Suprapubic skin (tissue), 4 donors: ENCODE measurements at regions not wholly inside any gene's neighbourhood (a gene's known extent, or its start where the extent isn't known, plus 50 kb on each side); places are given as distances from the start of the nearest gene placed in this dataset.
"Not testable (repeated sequence)": the region's sequence is repeated elsewhere in the genome, so short reads cannot be mapped to it uniquely, and the experiment has no call there.

ENCODE experiments used
- DNase-seq, 2 donors: peaks; one replicate each; pipeline ENCODE4 v3.0.0-alpha.2; 2019; ENCODE audit warnings: low spot score in 2 of 2
- H3K27ac ChIP-seq: fragments of 200-600 bp; sonication (generic); one replicate; pipeline ENCODE4 v1.5.1; 2019
- H3K27me3 ChIP-seq: fragments of 200-600 bp; sonication (generic); one replicate; pipeline ENCODE4 v1.5.1; 2019
- H3K36me3 ChIP-seq: fragments of 200-600 bp; sonication (generic); one replicate; pipeline ENCODE4 v1.5.1; 2019
- H3K4me1 ChIP-seq: fragments of 200-600 bp; sonication (generic); one replicate; pipeline ENCODE4 v1.5.1; 2019
- H3K4me3 ChIP-seq: fragments of 200-600 bp; sonication (generic); one replicate; pipeline ENCODE4 v1.5.1; 2019; ENCODE audit warnings: mild to moderate bottlenecking
- H3K9me3 ChIP-seq: fragments of 200-600 bp; sonication (generic); one replicate; pipeline ENCODE4 v1.5.1; 2019
- EP300 ChIP-seq: sonication (generic); formaldehyde crosslinking; IDR thresholded peaks from one replicate; pipeline ENCODE4 v1.6.1; 2017; ENCODE audit warnings: antibody characterized with exemption
- POLR2A ChIP-seq, 2 donors: fragments of 450-650 bp; IDR thresholded peaks; one replicate each; pipeline ENCODE4 v1.6.1; 2017; ENCODE audit warnings: antibody characterized with exemption in 2 of 2, mild to moderate bottlenecking in 2 of 2, moderate library complexity in 2 of 2
- POLR2AphosphoS5 ChIP-seq, 3 donors: sonication (generic); formaldehyde crosslinking; IDR thresholded peaks; one replicate each; pipeline ENCODE4 v1.6.1; 2017; ENCODE audit warnings: antibody characterized with exemption in 3 of 3
- WGBS: methylation state at CpG from one replicate; pipeline ENCODE4 v1.1.5; 2018; 5-methylcytosine and 5-hydroxymethylcytosine counted together
- TF ChIP-seq, protein P1 (sequence below), 2 donors: fragments of 200-600 bp in 1 of 2; fragments of 450-650 bp in 1 of 2; sonication (generic) in 1 of 2; IDR thresholded peaks; one replicate each; pipeline ENCODE4 v1.5.1; 2016 to 2019; ENCODE audit warnings: antibody characterized with exemption in 2 of 2, mild to moderate bottlenecking in 1 of 2, moderate library complexity in 1 of 2

GRCh38 chr18:65202091-65202490, 548.7 kb upstream of the CDH7 start:
- no peak for TF ChIP-seq POLR2AphosphoS5 (IDR thresholded peaks at IDR 0.05)
- TF ChIP-seq POLR2A (IDR thresholded peaks at IDR 0.05), result no peak
- TF ChIP-seq EP300, result no peak
- TF ChIP-seq, protein P1, sequence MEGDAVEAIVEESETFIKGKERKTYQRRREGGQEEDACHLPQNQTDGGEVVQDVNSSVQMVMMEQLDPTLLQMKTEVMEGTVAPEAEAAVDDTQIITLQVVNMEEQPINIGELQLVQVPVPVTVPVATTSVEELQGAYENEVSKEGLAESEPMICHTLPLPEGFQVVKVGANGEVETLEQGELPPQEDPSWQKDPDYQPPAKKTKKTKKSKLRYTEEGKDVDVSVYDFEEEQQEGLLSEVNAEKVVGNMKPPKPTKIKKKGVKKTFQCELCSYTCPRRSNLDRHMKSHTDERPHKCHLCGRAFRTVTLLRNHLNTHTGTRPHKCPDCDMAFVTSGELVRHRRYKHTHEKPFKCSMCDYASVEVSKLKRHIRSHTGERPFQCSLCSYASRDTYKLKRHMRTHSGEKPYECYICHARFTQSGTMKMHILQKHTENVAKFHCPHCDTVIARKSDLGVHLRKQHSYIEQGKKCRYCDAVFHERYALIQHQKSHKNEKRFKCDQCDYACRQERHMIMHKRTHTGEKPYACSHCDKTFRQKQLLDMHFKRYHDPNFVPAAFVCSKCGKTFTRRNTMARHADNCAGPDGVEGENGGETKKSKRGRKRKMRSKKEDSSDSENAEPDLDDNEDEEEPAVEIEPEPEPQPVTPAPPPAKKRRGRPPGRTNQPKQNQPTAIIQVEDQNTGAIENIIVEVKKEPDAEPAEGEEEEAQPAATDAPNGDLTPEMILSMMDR (IDR thresholded peaks at IDR 0.05), result no peak
- WGBS, result 90% methylated on average over 4 of the region's 4 CpGs

DNA sequence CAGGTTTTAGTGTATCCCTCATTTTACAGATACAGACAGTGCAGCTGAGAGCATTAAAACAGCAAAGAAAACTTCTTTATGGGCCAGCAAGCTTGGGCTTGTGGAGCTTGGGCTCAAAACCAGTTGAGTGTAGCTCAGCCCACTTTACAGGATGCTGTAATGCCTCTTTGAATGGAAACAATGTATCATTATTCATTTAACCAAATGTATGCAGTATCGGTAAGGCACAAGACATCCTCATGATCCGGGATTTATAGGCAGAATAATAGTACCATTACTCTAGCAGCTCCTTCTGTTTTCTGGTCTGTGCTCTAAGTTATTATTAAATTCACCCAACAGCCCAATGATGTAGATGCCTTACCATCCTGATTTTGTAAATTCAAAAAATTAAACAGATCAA, 575.1 kb upstream of the CDH7 start:
- Histone ChIP-seq H3K36me3 (no peaks in the 10 kb centered on the region), H3K4me3 (no peak overlapping the region), H3K27ac (no peak overlapping the region), H3K4me1 (no peaks in the 10 kb centered on the region), H3K27me3 (no peaks in the 10 kb centered on the region), H3K9me3 (peaks cover 5% of the 10 kb centered on the region)
- no peak for TF ChIP-seq POLR2AphosphoS5 (IDR thresholded peaks at IDR 0.05)
- TF ChIP-seq POLR2A (IDR thresholded peaks at IDR 0.05), result no peak
- TF ChIP-seq, protein P1 (IDR thresholded peaks at IDR 0.05), result no peak
- TF ChIP-seq EP300, result no peak
- no peak for DNase-seq
- WGBS, result 76% methylated on average over 2 of the region's 2 CpGs

More at GRCh38 chr18:65202091-65202490, 548.7 kb upstream of the CDH7 start:
- no peak overlapping the region for H3K4me3 ChIP-seq
- H3K27ac ChIP-seq, result no peak overlapping the region
- no peaks in the 10 kb centered on the region for H3K36me3 ChIP-seq
- H3K27me3 ChIP-seq, result no peaks in the 10 kb centered on the region
- no peak for DNase-seq
- H3K4me1 ChIP-seq, result no peaks in the 10 kb centered on the region
- H3K9me3 ChIP-seq, result peaks cover 5% of the 10 kb centered on the region

- DNase-seq, H3K9me3 ChIP-seq, H3K27me3 ChIP-seq, H3K4me1 ChIP-seq, H3K27ac ChIP-seq, H3K4me3 ChIP-seq, H3K36me3 ChIP-seq: not testable (repeated sequence)
- WGBS, result 92% methylated on average over 13 of the region's 13 CpGs
These were observed 588.7 kb upstream of the CDH7 start for GRCh38 chr18:65162086-65162485.

DNA sequence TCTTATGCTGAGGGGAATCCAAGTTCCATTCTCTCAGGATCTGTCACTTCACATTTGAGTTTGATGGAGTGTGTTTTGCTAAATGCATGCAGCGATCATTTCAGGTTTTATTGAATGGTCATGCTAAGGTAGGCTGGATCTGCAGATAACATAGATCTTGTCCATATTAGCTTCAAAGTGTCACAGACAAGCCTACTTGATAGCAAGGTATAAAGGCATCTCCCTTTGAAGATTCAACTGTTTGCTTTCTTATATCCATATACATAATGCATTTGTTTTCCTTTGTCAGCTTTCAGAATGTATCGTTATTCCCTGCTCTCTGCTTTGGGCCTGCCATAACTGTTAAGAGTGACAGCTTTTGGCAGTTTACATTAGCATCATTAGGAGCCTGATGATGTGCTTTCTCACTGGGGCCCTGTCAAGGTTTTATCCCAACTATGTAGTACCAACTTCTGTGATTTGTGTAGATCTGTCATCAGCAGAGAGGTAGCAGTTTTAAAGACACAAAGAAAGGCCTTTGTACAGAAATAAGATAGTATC, 604.3 kb upstream of the CDH7 start:
- Histone ChIP-seq H3K9me3 (no peaks in the 10 kb centered on the region), H3K36me3 (no peaks in the 10 kb centered on the region), H3K27ac (no peak overlapping the region), H3K27me3 (no peaks in the 10 kb centered on the region), H3K4me1 (no peaks in the 10 kb centered on the region), H3K4me3 (no peak overlapping the region)
- no peak for DNase-seq
- TF ChIP-seq POLR2AphosphoS5 (IDR thresholded peaks at IDR 0.05), result no peak
- no peak for TF ChIP-seq EP300
- TF ChIP-seq, protein P1 (IDR thresholded peaks at IDR 0.05), result no peak
- TF ChIP-seq POLR2A (IDR thresholded peaks at IDR 0.05), result no peak
- 81% methylated on average over 2 of the region's 2 CpGs for WGBS

DNA sequence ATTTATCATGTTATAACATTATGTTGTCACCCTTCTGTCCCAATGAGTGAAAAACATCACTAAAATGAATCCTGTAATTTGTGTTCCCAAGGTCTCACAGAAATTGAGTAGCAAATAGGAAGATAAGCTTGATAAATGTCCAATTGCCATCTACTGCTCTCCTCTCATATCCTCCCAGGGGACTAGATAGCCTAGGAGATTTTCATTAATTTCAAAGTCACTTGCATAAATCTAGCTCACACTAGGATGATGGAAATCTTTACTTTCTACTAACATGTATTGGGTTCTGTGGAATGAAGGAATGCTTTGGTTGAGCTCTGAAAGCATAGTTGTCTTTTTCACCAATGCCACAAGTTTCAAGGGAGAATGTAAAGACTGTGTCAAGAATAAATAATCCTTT, 605.5 kb upstream of the CDH7 start:
- TF ChIP-seq EP300 (no peak), POLR2AphosphoS5 (IDR thresholded peaks at IDR 0.05) (no peak), POLR2A (IDR thresholded peaks at IDR 0.05) (no peak)
- TF ChIP-seq, protein P1 (IDR thresholded peaks at IDR 0.05), result no peak
- DNase-seq, result no peak
- Histone ChIP-seq H3K4me1 (no peaks in the 10 kb centered on the region), H3K9me3 (no peaks in the 10 kb centered on the region), H3K27ac (no peak overlapping the region), H3K27me3 (no peaks in the 10 kb centered on the region), H3K4me3 (no peak overlapping the region), H3K36me3 (no peaks in the 10 kb centered on the region)

DNA sequence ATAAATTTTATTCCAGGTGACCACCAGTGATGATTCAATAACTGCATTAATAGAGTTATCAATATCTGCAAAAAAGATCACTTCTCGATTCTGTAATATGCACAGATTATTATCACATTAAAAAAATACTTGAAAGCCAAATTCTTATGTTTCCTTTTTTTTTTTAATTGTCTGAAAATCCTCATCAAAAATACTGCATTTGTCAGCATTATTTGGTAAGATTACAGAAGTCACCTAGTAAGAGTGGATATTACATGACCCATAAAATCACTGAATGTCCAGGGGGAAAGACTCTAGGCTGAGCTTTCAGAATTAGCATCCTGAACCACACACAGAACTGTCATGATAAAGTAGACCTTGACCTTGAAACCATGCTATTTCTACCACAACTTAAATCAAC, 617.2 kb upstream of the CDH7 start:
- Histone ChIP-seq H3K27ac (no peak overlapping the region), H3K27me3 (no peaks in the 10 kb centered on the region), H3K4me3 (no peak overlapping the region), H3K4me1 (no peaks in the 10 kb centered on the region), H3K9me3 (peaks cover 3% of the 10 kb centered on the region), H3K36me3 (no peaks in the 10 kb centered on the region)
- 82% methylated on average over 1 of the region's 1 CpG for WGBS
- TF ChIP-seq POLR2AphosphoS5 (IDR thresholded peaks at IDR 0.05) (no peak), POLR2A (IDR thresholded peaks at IDR 0.05) (no peak), EP300 (no peak)
- TF ChIP-seq, protein P1 (IDR thresholded peaks at IDR 0.05), result no peak
- no peak for DNase-seq
